OCI-LY7 (cell line): ENCODE measurements at regions not wholly inside any gene's neighbourhood (a gene's known extent, or its start where the extent isn't known, plus 50 kb on each side); places are given as distances from the start of the nearest gene placed in this dataset.

ENCODE experiments used
- BruUV-seq: library from RNA; stranded (reverse); fragments of 400-500 nt; replicated peaks from 2 replicates; lab custom pipeline; 2021; lab: Mats Ljungman, UMichigan
- CTCF ChIA-PET: fragments of 300-600 bp; sonication (Branson Sonifier 250); formaldehyde crosslinking; loops from one replicate; lab custom pipeline; 2022; ENCODE audit warnings: antibody characterized with exemption; ENCODE audit not compliant: unreplicated experiment; lab: Charles Lee
- POLR2A ChIA-PET: fragments of 300-600 bp; sonication (Branson Sonifier 250); formaldehyde crosslinking; loops from one replicate; lab custom pipeline; 2022; ENCODE audit warnings: antibody characterized with exemption; lab: Charles Lee
- DNase-seq: peaks from one replicate; pipeline ENCODE4 v3.0.0-alpha.2; 2015; ENCODE audit warnings: low spot score
- H2AFZ ChIP-seq: fragments of 200-600 bp; sonication (generic), shearing (Covaris generic); 2 replicates; pipeline ENCODE4 v1.6.1; 2014; ENCODE audit warnings: mild to moderate bottlenecking, antibody characterized with exemption, low read length, moderate library complexity
- H3K27ac ChIP-seq: fragments of 200-600 bp; sonication (generic); 2 replicates; pipeline ENCODE4 v1.5.1; 2014; ENCODE audit warnings: mixed run types, low read depth, mild to moderate bottlenecking, moderate library complexity, low read length, inconsistent platforms; ENCODE audit not compliant: poor library complexity, severe bottlenecking
- H3K36me3 ChIP-seq: fragments of 200-600 bp; sonication (generic); 2 replicates; pipeline ENCODE4 v1.6.1; 2014; ENCODE audit warnings: mild to moderate bottlenecking, antibody characterized with exemption, low read length, moderate library complexity, mixed read lengths; ENCODE audit not compliant: insufficient read depth
- H3K4me1 ChIP-seq: fragments of 200-600 bp; sonication (generic); 2 replicates; pipeline ENCODE4 v1.5.1; 2014; ENCODE audit warnings: mild to moderate bottlenecking, low read length; ENCODE audit not compliant: insufficient read depth, poor library complexity, severe bottlenecking
- H3K4me2 ChIP-seq: fragments of 200-600 bp; sonication (generic); 2 replicates; pipeline ENCODE4 v1.6.1; 2014; ENCODE audit warnings: mild to moderate bottlenecking, low read length
- H3K4me3 ChIP-seq: fragments of 200-600 bp; sonication (generic); 2 replicates; pipeline ENCODE4 v1.5.1; 2014; ENCODE audit warnings: mild to moderate bottlenecking, low read depth, low read length; ENCODE audit not compliant: poor library complexity, severe bottlenecking
- H3K79me2 ChIP-seq: fragments of 200-600 bp; sonication (generic); 2 replicates; pipeline ENCODE4 v1.6.1; 2016; ENCODE audit warnings: low read depth, mild to moderate bottlenecking, low read length, moderate library complexity, mixed read lengths; ENCODE audit not compliant: insufficient read depth
- H3K9me2 ChIP-seq: fragments of 200-600 bp; sonication (generic); 2 replicates; pipeline ENCODE4 v1.6.1; 2016; ENCODE audit warnings: mild to moderate bottlenecking, low read length, mixed read lengths; ENCODE audit not compliant: insufficient read depth
- H3K9me3 ChIP-seq: fragments of 200-600 bp; sonication (generic); 2 replicates; pipeline ENCODE4 v1.6.1; 2014; ENCODE audit warnings: mild to moderate bottlenecking, mixed run types, low read length, mixed read lengths
- H4K20me1 ChIP-seq: fragments of 200-600 bp; sonication (generic); 2 replicates; pipeline ENCODE4 v1.6.1; 2014; ENCODE audit warnings: mild to moderate bottlenecking, antibody characterized with exemption, low read length, moderate library complexity, mixed read lengths; ENCODE audit not compliant: insufficient read depth
- CTCF ChIP-seq: fragments of 200-600 bp; sonication (generic); conservative IDR thresholded peaks from 2 replicates; pipeline ENCODE4 v1.5.1; 2014; ENCODE audit warnings: mild to moderate bottlenecking, antibody characterized with exemption, low read length, moderate library complexity, mixed read lengths
- EZH2phosphoT487 ChIP-seq: fragments of 200-600 bp; sonication (generic); IDR thresholded peaks from 2 replicates; pipeline ENCODE4 v1.6.1; 2018; ENCODE audit warnings: low read depth, borderline replicate concordance, mild to moderate bottlenecking, mixed run types, antibody characterized with exemption, low read length, moderate library complexity, mixed read lengths
- intact Hi-C: fragments of 100-400 bp; cut with micrococcal nuclease; formaldehyde crosslinking; loops from one replicate; pipeline ENCODE4 v1.10.0; 2022; ENCODE audit not compliant: unreplicated experiment

GRCh38 chrY:19067435-19067834 is 293.9 kb upstream of the HSFY2 start:
- no TSS peak for BruUV-seq
- intact Hi-C loops, result no loop called here
- ChIA-PET POLR2A (interaction anchor here (0.7 kb wide), 1 partner anchor 68 kb away, joined by 3 read pairs; no protein-coding TSS in a partner anchor), CTCF (no interaction called here)
- no peak for TF ChIP-seq EZH2phosphoT487
- TF ChIP-seq CTCF, result no peak
- Histone ChIP-seq H3K27ac (no peak overlapping the region), H3K9me3 (no peaks in the 10 kb centered on the region), H3K79me2 (no peaks in the 10 kb centered on the region), H3K9me2 (no peaks in the 10 kb centered on the region), H3K4me2 (no peak overlapping the region), H4K20me1 (no peaks in the 10 kb centered on the region), H3K36me3 (no peaks in the 10 kb centered on the region), H2AFZ (no peak overlapping the region), H3K4me1 (no peaks in the 10 kb centered on the region), H3K4me3 (no peak overlapping the region)
- DNase-seq, result no peak

- no peak for DNase-seq
- no TSS peak for BruUV-seq
- H3K9me3 ChIP-seq, result no peaks in the 10 kb centered on the region
- TF ChIP-seq CTCF (no peak), EZH2phosphoT487 (no peak)
- H3K36me3 ChIP-seq, result no peaks in the 10 kb centered on the region
- H3K9me2 ChIP-seq, result no peaks in the 10 kb centered on the region
- H3K4me1 ChIP-seq, result no peaks in the 10 kb centered on the region
- intact Hi-C loops, result no loop called here
- no peaks in the 10 kb centered on the region for H4K20me1 ChIP-seq
- no peak overlapping the region for H2AFZ ChIP-seq
- no peaks in the 10 kb centered on the region for H3K79me2 ChIP-seq
- CTCF ChIA-PET, result no interaction called here
- H3K4me3 ChIP-seq, result no peak overlapping the region
- POLR2A ChIA-PET, result no interaction called here
- H3K4me2 ChIP-seq, result no peak overlapping the region
- no peak overlapping the region for H3K27ac ChIP-seq
Measured at GRCh38 chrY:19066447-19067190, 293.1 kb upstream of the HSFY2 start.

- intact Hi-C loops, result no loop called here
- Histone ChIP-seq H4K20me1 (no peaks in the 10 kb centered on the region), H3K9me2 (no peaks in the 10 kb centered on the region), H3K79me2 (no peaks in the 10 kb centered on the region), H3K4me1 (no peaks in the 10 kb centered on the region), H3K9me3 (no peaks in the 10 kb centered on the region), H3K36me3 (no peaks in the 10 kb centered on the region), H2AFZ (no peak overlapping the region), H3K4me2 (no peak overlapping the region), H3K4me3 (no peak overlapping the region), H3K27ac (no peak overlapping the region)
- DNase-seq, result no peak
- POLR2A ChIA-PET, result no interaction called here
- TF ChIP-seq CTCF, result no peak
- no peak for TF ChIP-seq EZH2phosphoT487
- no TSS peak for BruUV-seq
- CTCF ChIA-PET, result no interaction called here
Measured at GRCh38 chrY:19065119-19065518, 291.6 kb upstream of the HSFY2 start.
